ENCODE measurements at regions not wholly inside any gene's neighbourhood (a gene's known extent, or its start where the extent isn't known, plus 50 kb on each side); places are given as distances from the start of the nearest gene placed in this dataset.
"Not testable (repeated sequence)": the region's sequence is repeated elsewhere in the genome, so short reads cannot be mapped to it uniquely, and the experiment has no call there.

DNA sequence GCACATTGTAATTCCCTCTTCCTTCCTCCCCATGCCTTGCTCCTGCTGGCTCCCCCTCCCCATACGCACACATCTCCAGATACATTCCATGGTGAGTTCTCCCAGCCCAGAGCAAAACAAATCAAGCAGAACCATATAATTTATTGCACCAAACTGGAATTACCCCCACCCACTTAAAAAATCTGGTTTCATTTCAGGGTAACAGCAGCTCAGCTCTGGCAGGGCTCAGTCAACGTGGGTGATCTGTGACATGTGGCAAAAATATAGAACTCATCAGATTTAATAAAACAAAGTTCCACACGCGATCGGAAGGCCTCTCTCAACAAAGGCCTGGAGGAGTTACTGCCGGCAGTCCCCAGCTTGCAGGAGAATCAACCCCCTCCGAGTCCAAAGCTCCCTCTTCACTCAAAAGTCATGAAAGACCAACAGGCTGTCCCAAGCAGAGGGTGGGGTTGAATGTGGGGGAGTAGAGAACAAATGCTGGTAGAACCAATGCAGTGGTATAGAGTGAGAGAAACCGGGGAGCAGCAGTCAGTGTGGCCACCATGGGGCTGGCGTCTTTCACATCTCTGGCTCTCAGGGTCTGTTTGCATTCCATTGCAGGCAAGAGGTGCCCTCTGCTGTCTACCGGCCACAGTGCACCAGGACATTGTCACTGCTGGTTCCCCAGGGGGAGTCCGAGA, 323.3 kb upstream of the NT5E start:
- no peak for DNase-seq

DNA sequence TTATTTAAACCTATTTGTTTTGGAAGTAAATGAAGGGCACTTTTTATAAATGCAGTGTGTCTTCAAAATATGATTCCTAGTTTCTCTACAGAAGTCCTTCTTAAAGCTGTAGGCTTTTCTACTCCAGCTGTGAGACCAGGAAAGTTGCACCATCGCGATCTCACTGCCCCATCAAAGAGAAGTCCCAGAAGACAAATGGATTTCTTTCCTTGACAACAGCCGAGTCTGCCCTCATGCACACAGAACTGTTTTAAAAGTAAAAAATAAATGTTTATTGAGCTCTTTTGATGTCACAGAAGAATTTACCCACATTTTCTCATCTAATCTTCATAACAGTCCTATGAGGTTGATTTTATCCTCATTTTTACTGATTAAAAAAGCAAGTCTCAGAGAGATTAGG, 324.4 kb upstream of the NT5E start:
- DNase-seq: no peak

DNA sequence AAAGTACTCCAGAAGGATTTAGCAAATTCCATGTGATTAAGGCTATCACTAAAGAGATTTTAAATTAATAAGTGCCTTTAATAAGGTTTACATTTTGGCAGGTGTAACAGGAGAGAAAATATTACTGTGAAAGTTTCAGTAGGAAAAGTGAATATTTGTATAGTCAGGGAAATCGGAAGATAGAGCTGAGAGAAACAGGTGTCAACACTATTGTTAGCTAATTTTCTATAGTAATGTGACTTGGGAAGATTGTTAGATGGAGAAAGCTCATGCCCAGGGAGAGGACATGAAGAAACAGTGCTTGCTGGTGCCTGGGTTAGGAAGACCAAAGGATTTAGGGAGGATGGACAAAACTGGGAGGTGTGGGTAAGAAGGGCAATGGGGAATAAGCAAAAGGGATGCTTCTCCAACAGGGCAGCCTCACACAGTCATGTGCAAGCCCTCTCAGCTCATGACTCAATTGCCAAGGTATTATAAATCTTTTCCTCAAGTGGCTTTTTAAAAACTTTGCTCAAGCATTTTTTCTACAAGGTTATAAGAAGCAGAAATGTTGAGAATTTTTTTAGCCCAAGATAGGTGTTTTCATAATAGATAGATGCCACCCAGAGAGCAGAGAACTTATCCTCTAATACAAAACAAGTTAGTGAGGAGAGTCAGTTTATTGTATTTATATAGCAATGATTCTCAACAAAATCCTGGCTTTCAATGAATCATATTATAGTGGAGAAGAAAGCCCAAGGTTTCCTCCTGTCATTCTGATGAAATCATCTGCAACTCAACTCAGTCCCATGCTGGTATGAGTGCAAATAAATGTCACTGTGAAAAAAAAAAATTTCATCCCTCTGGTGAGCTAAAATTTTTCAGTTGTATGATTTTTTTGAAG, 325.2 kb upstream of the NT5E start:
- DNase-seq: no peak

DNA sequence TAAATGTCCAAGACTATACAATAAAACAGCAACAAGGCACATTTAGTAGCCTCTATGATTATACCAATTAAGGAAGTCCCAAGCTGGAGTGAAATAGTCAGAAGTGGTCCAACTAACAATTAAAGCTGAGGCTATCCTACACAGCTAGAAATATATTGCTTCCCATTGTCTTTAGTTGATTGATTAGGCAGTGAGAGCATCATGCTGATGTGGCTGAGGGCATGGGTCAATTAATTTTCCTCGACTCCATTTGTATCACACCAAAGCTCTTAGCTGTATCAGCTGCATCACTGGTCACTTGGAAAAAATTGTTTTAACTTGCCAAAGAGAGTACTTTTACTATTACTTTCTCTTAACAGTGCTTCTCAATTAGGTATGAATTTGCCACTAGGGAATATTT, 328.7 kb upstream of the NT5E start:
- DNase-seq: no peak

DNA sequence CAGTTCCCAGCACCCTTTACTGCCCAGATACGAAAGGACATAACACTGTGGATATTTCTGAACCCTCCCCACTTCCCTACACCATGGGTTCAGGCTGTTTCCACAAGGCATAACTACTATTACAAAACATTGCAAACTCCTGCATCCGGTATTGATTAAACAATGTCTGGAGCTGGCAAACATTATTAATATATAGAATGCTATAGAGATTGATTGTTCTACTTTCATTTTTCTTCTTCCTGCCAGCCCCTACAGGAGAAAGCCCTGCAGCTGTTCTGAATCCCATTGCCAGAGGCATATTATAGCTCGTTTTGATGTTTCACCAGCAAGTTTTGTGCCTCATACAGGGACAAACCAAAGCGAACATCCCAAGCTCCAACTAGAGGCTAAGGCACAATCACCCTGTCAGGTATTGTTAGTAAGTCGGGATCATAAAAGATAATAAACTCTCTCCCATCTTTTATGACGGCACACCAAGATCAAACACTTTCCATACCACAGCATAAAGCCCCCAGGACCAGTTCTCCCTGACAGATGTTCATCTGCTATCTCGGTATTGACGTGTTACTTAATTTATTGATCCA, 331.1 kb upstream of the NT5E start:
- DNase-seq: no peak

DNA sequence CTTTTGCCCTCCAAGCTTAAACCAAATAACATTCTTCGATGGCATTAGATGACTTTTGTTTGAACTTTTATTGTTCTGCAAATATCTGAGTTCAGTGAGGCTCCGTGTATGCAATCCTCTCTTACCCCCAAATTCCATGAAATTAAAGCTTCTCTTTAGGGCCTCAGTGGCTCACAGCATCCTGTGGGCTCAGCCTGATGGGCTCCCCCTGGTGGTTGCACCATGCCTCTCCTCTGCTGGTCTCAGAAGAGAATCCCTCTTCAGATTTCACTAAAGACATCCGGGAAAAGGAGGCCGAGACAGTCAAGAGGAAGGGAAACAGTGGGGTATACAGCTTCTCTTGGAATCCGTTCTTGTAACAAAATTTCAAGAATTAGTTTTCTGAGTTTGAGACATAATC, 331.6 kb upstream of the NT5E start:
- no peak for DNase-seq

DNA sequence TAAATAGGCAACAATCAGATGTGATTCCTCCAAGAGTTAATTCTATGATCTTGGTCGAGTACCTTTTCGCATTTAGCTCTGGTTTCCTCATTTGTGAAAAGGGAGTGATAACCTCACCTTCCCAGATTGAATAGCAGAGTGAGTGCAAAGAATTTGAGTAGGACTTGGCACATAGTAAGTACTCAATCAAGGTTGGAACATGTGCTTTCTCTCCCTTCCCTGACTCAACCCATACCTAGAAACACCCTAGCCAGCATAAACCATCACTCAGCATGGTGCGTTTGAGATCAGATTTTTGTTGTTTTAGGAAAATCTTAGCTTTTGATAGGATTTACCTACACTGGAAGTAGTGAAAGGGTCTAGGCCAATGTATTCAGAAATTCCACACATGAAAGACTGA, 333.4 kb upstream of the NT5E start:
- DNase-seq: no peak

DNA sequence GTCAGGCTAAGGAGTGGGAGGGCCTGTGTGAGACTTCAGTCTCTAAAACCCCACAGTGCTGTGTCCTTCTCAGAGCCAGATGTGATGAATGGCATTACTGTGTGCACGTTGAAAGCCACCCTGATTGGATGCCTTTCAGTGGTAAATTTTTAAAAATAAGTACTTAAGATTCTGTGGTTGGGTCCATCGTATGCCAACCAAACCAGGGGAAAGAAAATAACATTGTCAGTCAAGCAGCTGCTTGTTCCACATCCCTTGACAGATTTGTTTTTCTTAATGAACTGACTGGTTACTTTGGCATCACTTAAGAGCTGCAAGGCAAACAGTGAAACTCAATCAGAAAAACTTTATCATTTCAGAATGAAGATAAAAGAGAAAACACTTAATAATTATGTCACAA, 334.0 kb upstream of the NT5E start:
- no peak for DNase-seq

DNA sequence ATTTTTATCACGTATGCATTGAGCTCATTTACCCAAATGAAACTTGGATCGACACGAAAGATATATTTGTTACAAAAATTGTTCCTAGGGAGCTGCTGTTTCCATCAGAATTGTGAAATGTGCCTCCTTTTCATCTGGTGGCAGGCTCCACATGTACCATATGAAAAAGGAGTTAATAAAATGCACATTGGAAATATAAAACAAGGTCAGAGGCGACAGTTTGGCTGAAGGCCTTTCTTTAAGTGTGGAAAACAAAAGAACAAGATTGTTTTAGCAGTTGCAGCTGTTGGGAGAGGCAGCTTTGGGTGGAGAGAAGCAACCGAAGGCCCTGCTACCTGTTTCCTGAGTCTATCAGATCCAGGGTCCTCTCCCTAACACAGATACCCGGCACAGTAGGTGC, 334.5 kb upstream of the NT5E start:
- DNase-seq: no peak

DNA sequence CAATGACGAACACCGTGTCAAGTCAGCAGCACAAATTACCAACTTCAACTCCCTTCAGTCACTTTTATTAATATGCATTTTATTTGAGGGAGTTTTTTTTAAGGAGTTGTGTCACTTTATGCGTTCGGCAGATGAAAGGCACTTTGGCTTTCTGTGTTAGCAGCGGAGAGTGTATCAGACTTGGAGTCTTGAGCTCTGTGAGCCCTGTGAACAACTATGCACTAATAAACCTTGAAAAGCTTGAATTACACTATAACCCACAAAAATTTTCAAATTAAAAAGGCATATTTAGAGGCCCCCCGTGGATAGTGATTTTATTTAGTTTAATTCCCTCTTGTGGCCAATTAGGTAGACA, 335.3 kb upstream of the NT5E start:
- DNase-seq: no peak

DNA sequence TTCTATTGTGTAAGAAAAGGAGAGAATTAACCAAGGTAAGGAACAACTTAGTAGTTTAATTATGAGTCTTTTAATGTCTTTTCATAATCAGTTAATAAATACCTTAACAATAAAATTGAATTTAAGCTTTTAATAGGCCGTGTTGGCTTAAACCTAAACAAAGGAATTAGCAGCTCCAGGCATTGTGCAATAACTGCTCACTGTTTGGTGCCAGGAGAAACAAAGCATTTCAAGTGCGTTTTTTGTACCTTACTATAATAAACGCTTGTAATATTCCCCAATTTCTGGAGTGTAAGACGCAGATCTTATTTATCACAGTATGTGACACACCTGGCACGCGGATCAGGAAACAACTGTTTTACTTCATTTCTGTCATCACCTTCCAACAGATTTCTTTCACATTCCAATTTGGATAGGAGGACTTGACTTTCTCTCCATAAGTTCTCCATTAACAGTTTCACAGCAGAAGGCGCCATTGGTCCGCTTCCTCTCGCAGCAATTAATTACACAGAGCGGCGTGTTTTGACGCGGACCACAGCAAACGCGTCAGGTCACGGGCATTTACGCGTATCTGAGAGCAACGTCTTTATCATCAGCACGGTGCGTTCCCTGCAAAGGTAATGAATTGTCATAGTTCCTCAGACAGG, 335.8 kb upstream of the NT5E start:
- DNase-seq: no peak

DNA sequence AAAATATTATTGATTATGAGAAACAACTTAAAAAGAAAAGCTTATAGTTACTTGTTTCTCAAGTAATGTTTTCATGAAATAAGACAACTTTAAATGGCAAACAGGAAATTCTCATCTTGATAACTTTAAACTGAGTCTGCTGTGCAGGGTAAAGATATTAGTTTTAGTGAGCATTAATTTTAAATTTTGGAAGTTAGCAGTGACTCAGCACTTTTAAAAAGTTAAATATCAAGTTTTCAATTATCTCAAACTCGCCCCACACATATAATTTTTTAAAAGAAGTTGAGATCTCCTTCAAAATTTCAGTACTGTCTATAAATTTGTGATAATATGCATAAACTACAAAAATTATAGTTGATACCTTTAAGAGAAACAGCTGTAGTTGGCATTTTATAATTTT, 337.3 kb upstream of the NT5E start:
- DNase-seq: no peak

DNA sequence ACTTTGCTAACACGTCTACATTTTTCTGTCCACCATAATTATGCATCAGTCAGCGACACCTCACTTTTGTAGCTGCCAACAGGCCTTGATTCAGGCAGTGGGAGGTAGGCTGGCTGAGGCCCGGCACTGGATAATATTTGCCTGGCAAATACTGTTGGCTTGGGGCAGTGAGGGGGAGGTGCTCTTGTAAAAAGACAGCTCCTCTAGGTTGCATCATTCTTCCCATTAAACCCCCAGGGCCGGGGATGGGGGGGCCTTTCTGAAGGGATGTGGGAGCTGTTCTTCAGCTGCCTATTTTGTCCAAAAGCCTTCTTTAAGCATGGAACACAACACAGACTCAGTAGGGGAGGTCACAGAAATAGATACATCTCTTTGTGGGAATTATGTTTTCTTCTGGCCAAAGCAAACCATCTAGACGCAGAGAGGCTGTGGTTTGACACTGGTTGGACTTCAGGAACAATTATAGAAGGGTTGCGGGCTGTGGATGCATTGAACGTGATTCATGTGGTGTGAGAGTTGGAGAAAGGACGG, 338.3 kb upstream of the NT5E start:
- DNase-seq: no peak

DNA sequence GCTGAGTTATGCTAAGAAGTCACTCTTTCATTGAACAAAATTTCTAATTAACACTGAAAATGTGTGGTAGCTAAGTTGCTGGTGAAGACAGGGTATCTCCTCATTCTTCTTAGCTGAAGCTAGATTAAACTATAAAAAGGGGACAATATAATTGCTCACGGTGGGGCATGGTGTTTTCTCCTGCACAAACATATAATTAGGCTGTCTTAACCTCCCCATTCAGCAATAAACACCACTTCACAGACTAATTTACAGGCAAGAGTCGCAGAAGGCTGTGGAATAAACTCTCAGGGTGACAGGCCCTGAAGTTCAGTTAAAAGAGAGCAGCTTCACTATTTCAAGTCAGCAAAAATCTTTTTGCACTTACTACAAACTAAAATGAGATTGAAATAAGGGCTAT, 338.9 kb upstream of the NT5E start:
- no peak for DNase-seq

DNA sequence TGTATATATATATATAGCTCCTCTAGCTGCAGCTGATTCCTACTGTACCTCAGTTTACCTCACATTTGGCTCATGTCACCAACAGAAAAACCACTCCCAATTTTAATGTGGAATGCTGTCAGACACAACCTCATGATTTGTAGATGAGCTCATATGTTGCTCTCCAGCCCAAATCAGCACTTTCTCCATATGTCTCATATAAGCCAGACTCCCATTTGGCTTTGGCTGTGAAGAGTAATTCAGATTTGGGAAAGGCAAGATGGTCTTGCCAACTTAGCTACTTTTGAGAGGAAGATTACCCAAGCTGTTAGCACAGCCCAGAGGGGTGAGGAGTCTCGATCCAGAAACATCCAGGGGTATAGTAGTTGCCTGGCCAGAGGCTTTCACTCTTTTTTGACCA, 342.2 kb upstream of the NT5E start:
- DNase-seq: no peak

DNA sequence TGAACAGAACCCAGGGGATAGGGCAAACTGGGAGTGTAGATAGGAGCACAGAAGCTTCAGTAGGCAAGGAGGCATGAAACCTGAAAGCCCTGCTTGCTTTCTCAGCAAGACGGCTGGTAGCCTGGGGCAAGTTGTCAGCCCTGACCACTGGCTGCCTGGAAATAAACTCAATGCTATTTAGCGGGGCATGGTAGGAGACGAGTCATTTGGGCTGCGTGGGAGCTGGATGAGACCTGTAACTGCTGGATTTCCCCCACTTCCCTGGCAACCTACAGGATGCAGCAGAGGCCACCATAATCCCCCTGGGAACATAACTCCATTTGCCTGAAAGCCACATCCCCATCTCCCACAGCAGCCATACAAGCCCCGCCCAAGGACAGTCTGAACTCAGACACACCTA, 332.6 kb upstream of the TBX18 start:
- no peak for DNase-seq

DNA sequence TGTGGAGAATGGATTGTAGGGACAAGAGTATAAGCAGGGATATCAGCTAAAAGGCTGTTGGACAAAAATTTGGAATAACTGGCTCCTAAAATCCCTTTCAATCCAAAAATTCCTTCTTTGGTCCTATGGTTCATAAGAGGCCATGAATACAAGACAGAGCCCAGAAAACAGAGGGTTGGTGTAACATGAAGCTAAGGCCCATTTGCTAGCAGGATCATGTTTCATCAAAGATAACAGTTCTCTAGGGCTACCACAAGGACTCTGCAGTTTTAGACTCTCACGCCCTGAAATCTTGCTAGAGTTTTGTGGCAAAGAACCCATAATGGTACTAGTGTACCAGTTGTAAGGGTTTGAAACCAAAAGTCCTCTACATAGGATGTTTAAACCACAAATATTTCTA, 327.8 kb upstream of the TBX18 start:
- no peak for DNase-seq

DNA sequence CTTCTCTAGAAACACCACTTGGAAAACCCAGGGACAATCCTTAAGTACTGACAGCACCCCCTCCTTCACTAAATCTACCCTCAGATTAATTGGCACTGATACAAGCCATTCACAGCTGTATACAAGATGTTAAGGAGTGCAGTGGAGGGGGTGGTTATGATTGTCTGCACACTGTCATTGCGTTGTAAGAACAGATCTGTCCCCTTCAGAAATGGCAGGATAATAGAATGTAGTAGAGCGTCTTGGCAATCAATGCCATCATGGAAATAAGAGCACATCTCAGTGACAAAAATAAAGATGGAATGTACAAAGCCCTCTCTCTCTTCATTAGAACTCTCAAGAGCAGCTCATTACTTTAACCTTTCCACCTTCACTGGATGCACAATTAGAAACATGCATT, 324.9 kb upstream of the TBX18 start:
- DNase-seq: no peak

DNA sequence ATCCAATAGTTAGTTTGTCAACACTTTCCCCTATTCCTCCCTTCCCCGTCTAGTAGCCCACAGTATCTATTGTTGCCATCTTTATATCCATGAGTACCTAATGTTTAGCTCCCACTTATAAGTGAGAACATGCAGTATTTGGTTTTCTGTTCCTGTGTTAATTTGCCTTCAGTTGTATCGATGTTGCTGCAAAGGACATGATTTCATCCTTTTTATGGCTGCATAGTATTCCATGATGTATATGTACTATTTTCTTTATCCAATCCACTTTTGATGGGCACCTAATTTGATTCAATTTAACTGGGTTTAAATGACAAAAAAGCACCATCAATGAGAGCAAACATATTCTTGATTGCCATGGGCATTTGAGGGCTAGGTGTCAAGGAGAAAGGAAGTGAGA, 321.5 kb upstream of the TBX18 start:
- DNase-seq: no peak

DNA sequence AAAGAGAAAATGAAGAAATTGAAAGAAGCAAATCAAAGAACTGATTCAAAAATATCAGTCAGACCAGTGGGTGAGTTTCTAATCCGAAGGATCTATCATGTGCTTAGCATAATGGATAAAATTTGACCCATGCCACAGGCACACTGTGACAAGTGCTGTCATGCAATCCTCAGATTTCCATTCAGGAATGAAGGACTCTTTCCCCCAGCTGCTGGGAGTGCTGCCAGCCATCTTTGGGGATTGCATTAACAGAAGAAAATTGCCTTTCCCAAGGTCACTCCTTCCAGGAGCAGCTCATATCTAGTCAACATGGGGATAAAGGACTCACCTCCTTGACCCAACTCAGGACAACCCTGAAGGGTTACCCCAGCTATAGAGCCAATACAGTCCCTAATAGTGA, 316.7 kb upstream of the TBX18 start:
- DNase-seq: no peak

DNA sequence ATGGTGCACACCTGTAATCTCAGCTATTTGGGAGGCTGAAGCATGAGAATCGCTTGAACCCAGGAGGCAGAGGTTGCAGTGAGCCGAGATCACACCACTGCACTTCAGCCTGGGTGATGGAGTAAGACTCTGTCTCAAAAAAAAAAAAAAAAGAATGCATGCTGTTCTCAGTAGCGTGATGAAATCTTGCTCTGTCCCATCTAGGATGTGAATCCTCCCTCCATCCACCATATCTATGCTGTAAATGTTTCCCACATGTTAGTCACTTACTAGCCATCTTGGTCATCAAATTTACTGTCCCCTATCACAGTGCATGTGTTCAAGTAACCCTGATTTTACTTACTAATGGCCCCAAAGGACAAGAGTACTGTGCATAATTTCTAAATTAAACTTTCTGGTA, 315.4 kb upstream of the TBX18 start:
- no peak for DNase-seq

DNA sequence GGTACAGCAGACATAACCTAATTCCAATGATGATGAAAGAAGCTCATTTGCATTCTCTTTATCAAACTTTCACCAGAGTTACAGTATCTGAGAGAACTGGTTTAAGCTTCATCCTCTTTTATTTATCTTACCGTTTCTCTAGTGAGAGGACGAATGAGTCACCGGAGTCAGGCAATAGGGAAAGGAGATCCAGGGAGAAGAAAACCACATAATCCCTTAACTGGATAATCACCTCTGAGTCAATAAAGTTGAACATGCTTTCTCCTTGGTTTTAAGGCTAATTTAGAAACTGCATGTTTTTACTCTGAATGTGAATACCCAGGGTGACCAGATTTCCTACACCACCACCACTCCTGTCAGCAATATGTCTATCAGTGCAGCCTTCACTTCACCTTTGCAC, 313.7 kb upstream of the TBX18 start:
- DNase-seq: no peak

DNA sequence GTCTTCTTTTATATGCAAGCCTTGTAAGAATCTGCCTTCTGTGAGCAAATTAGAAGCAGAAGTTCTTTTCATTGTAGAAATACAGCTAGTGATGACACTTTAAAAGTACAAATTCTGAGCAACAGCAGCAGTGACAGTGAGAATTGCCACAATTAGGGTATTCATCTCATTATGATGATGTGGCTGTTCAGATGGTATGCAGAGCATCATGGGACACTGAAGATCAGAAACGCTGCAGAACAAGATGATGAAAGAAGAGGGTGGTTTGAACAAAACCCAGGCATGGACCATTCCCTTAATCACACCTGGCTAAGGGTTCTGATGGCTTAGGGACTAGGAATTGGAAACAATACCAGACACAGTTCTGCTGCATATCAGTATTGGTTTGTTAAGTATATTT, 312.7 kb upstream of the TBX18 start:
- DNase-seq: no peak

DNA sequence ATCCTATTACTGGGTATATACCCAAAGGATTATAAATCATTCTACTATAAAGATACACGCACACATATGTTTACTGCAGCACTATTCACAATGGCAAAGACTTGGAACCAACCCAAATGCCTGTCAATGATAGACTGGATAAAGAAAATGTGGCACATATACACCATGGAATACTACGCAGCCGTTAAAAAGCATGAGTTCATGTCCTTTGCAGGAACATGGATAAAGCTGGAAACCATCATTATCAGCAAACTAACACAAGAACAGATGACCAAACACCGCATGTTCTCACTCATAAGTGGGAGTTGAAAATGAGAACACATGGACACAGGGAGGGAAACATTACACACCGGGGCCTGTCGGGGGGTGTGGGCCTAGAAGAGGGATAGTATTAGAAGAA, 307.4 kb upstream of the TBX18 start:
- DNase-seq: not testable (repeated sequence)

All from NCI-H2107 (cell line).